ENCODE measurements at regions not wholly inside any gene's neighbourhood (a gene's known extent, or its start where the extent isn't known, plus 50 kb on each side); places are given as distances from the start of the nearest gene placed in this dataset.
"Not testable (repeated sequence)": the region's sequence is repeated elsewhere in the genome, so short reads cannot be mapped to it uniquely, and the experiment has no call there.

GRCh38 chr7:125074141-125074540 is 144.5 kb upstream of the POT1 start:
- Mint-ChIP-seq H3K9me3 (ENCODE audit: low read depth) (peaks cover 6% of the 10 kb centered on the region), H3K4me1 (ENCODE audit: low read depth) (peaks cover 5% of the 10 kb centered on the region), H3K4me3 (ENCODE audit: low read depth) (no peak overlapping the region), H3K27ac (no peak overlapping the region), H3K27me3 (no peaks in the 10 kb centered on the region), H3K36me3 (ENCODE audit: insufficient read depth) (peaks cover 2% of the 10 kb centered on the region)
- TF ChIP-seq, protein P1, sequence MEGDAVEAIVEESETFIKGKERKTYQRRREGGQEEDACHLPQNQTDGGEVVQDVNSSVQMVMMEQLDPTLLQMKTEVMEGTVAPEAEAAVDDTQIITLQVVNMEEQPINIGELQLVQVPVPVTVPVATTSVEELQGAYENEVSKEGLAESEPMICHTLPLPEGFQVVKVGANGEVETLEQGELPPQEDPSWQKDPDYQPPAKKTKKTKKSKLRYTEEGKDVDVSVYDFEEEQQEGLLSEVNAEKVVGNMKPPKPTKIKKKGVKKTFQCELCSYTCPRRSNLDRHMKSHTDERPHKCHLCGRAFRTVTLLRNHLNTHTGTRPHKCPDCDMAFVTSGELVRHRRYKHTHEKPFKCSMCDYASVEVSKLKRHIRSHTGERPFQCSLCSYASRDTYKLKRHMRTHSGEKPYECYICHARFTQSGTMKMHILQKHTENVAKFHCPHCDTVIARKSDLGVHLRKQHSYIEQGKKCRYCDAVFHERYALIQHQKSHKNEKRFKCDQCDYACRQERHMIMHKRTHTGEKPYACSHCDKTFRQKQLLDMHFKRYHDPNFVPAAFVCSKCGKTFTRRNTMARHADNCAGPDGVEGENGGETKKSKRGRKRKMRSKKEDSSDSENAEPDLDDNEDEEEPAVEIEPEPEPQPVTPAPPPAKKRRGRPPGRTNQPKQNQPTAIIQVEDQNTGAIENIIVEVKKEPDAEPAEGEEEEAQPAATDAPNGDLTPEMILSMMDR (IDR thresholded peaks at IDR 0.05; ENCODE audit: unreplicated experiment) = no peak
- no peak for DNase-seq (ENCODE audit: low spot score, unreplicated experiment)

DNA sequence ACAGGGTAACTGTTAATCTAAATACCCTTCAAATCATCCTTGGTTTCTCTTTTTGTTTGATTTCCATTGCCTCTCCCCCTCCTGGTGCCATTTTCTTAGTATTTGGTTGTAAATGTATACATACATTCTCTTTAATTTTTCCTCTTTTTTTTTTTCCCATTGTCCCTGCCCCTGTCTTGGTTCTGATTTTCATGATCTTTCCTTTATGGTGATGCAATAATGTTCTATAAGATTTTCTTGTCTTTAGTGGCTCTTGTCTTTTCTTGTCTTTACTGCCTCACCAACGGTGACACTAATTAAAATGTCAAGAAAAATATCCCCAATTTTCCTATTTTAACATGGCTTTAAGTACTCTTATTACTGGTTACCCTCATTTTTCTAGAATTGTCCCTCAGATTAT is 135.9 kb upstream of the POT1 start:
- TF ChIP-seq, protein P1 (IDR thresholded peaks at IDR 0.05; ENCODE audit: unreplicated experiment) = no peak
- Mint-ChIP-seq H3K36me3 (ENCODE audit: insufficient read depth) (no peaks in the 10 kb centered on the region), H3K27me3 (no peaks in the 10 kb centered on the region), H3K27ac (no peak overlapping the region), H3K9me3 (ENCODE audit: low read depth) (peaks cover 9% of the 10 kb centered on the region), H3K4me3 (ENCODE audit: low read depth) (no peak overlapping the region), H3K4me1 (ENCODE audit: low read depth) (peaks cover 13% of the 10 kb centered on the region)
- DNase-seq (ENCODE audit: low spot score, unreplicated experiment) = no peak

DNA sequence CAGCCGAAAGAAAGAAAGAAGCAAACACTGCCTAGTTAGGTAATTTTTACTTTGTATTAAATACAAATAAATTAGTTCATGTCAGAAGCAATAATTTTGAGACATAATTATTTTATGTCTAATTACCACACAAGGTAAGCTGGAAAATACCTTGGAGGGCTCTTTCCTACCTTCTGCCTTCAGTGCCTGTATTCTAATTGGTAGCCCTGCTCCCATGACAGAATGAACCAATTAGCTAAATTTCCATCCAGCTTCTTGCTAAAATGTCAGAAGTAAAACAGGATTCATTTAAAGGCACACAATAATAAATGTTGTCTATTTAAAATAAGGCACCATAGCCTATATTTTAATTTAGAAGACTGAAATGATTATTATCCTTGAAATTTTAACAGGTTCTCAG is 135.4 kb upstream of the POT1 start:
- no peak for DNase-seq (ENCODE audit: low spot score, unreplicated experiment)
- peaks cover 12% of the 10 kb centered on the region for H3K4me1 Mint-ChIP-seq (ENCODE audit: low read depth)
- no peak overlapping the region for H3K4me3 Mint-ChIP-seq (ENCODE audit: low read depth)
- no peak overlapping the region for H3K27ac Mint-ChIP-seq
- TF ChIP-seq, protein P1 (IDR thresholded peaks at IDR 0.05; ENCODE audit: unreplicated experiment) = no peak
- H3K9me3 Mint-ChIP-seq (ENCODE audit: low read depth) = peaks cover 9% of the 10 kb centered on the region
- H3K36me3 Mint-ChIP-seq (ENCODE audit: insufficient read depth) = no peaks in the 10 kb centered on the region
- no peaks in the 10 kb centered on the region for H3K27me3 Mint-ChIP-seq

DNA sequence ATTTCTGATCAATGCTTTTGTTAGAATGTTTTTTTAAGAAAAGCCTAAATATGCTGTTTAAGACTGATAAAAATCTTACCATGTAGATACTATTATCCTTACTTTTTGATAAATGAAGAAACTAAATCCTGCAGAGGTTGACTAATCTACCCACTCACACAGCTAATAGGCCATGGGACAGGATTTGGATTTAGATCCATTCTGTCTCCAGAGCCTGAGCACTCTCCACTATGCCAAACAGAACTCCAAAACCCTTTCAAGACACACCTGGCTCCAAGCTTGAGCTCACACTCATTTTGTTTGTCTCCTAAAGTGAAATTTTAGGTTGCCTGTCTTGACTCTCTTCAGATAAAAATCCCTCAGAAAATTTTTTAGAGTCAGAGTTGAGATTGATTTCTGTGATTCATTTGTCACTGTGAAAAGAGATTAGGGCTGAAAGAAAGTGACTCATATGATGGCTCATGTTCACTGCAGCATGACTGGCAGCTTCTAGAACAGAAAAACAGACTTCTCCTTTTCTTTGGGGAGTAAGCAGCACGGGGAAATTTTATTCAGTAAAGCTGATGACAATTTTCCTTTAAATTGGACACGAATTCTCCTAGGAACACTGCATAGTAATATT is 132.3 kb upstream of the POT1 start:
- TF ChIP-seq, protein P1 (IDR thresholded peaks at IDR 0.05; ENCODE audit: unreplicated experiment) = no peak
- no peak for DNase-seq (ENCODE audit: low spot score, unreplicated experiment)
- Mint-ChIP-seq H3K4me3 (ENCODE audit: low read depth) (no peak overlapping the region), H3K9me3 (ENCODE audit: low read depth) (peaks cover 3% of the 10 kb centered on the region), H3K27me3 (no peaks in the 10 kb centered on the region), H3K4me1 (ENCODE audit: low read depth) (peaks cover 12% of the 10 kb centered on the region), H3K36me3 (ENCODE audit: insufficient read depth) (no peaks in the 10 kb centered on the region), H3K27ac (peak overlapping the region; percentile 71)

GRCh38 chr7:125061083-125061745 is 131.6 kb upstream of the POT1 start:
- not testable (repeated sequence) for H3K9me3 Mint-ChIP-seq (ENCODE audit: low read depth); H3K4me3 Mint-ChIP-seq (ENCODE audit: low read depth); H3K27me3 Mint-ChIP-seq; H3K36me3 Mint-ChIP-seq (ENCODE audit: insufficient read depth); DNase-seq (ENCODE audit: low spot score, unreplicated experiment)
- Mint-ChIP-seq H3K27ac (peak overlapping the region; percentile 73), H3K4me1 (ENCODE audit: low read depth) (peaks cover 12% of the 10 kb centered on the region)

Measured in progenitor cell of endocrine pancreas (in vitro differentiated cells).